ENCODE measurements at regions not wholly inside any gene's neighbourhood (a gene's known extent, or its start where the extent isn't known, plus 50 kb on each side); places are given as distances from the start of the nearest gene placed in this dataset.
"Not testable (repeated sequence)": the region's sequence is repeated elsewhere in the genome, so short reads cannot be mapped to it uniquely, and the experiment has no call there.

DNA sequence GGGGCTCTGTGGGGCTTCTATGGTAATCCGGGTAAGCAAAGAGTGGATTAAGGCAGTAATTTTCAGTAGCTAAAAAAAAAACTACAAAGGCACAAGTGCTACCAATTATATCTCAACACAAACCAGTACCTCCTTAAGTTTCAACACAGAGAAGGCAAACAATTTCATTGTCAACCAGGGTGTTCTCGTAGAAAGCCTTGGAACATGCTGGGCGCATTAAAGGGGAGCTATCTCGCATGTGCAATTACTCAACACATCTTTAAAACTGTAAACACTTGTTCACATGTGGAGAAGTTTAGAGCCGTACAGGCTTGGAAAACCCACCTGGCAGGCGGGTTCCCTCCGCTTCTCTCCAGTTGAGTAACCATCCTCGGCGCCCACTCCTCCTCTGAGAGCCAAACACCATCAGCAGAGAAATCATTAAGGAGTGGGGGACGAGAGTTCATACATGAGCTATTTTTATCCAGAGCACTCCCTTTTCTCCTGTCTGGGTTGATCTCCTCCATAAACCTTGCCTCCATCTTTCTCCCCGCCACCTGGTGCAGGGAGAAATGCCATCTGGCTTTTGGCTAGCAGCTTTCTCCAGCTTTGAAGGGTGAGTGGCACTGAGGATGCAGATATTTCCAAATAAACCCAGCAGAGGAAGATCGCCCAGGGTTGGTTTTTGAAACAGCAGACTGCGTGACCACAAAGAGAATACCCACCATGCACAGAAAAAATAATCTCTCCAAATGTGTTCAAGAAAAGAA is 287.1 kb downstream of the WDR11 start:
- no peak for DNase-seq

DNA sequence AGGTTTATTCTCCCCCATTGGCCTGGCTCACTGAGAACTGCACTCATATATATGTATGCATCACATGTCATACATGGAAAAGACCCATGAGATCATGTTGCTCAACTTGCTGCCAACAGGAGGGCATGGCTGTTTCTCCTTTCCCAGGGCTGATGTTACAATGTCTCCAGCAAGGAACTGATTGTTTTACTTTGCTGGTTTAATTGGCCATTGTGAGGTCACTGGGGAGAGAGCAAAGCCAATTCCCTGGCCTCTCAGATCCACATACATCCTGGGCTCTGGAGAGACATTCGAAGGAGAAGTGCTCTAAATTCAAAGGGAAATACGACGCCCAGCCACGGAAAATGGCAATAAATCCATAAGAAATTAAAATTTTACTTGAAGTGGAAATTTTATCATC is 287.8 kb downstream of the WDR11 start:
- DNase-seq, result no peak

DNA sequence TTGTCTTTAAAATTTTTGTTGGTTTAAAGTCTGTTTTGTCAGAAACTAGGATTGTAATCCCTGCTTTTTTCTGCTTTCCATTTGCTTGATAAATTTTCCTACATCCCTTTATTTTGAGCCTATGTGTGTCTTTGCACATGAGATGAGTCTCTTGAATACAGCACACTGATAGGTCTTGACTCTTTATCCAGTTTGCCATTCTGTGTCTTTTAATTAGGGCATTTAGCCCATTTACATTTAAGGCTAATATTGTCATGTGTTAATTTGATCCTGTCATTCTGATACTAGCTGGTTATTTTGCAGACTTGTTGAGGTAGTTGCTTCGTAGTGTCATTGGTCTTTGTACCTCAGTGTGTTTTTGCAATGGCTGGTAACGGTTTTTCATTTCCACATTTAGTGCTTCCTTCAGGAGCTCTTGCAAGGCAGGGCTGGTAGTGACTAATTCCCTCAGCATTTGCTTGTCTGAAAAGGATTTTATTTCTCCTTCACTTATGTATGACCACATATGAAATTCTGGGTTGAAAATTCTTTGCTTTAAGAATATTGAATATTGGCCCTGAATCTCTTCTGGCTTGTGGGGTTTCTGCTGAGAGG is 294.7 kb downstream of the WDR11 start:
- not testable (repeated sequence) for DNase-seq

DNA sequence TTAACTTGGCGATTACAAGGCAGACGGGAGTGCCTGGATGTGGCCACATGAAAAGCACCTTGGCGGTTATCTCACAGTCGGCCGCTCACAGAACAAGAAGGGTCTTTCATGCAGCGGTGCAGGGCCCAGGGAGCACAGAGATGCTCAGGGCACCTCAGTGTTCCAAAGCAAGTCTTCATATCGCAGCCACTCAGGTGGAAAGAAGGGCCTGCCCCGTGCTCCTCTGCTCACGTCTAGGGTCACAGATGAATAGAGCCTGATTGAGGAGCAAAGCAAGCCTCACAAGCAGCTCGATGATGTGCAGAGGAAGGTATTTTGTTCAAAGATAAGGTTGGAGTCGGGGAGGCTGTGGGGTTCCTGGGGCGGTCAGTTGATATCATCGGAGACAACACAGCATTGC is 297.8 kb downstream of the WDR11 start:
- DNase-seq, result no peak

DNA sequence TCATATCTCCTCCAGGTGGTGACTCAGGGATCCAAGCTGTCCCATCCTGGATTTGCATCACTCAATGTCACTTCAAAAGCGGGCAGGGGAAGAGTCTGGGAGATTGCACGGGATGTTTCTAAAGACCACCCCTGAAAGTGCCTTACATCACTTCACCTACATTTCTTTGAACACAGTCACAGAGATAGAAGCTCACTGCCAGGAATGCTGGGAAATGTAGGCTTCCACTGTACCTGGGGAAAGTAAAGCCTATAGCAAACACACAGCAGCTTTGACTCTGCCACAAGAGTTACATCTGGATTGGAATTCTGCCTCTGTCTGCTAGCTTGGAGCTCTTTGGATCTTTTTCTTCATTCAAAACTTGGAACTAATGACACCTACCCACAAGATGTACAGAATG is 300.9 kb downstream of the WDR11 start:
- DNase-seq, result no peak

DNA sequence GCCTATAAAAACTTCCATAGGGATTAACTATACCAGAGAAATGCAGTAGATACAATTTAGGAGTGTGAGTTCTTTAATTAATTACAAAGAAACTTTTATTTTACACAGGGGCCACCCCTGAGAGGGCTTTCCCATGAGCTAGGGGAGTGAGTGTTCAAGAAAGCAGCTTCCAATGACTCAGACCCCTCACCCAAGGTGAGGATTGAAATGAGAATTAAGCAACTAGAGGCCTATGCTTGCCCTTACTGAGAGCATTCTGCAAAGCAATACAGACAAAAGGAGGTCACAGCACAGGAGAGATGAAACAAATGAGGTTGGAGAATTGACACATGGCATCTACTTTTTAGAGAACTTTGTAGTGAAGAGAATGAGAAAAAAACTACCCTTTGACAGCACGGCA is 301.8 kb downstream of the WDR11 start:
- no peak for DNase-seq

DNA sequence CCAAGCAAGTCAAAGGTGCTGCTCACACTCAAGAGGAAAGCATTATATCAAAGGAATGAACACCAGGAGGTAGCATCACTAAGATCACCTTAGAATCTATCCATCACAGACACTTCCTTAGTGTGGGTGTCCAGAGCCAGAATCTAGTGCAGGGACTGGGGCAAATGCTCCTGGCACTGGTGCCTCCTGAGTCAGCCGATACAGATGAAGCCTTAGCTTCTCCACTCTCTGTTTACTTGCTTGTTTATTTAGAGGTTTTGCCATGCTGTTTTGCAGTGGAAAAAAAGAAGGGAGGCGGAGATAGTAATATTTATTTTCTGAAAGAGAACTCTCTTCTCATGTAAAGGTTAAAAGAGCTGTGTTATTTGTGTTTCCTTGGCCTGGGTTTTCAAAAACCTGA is 303.1 kb downstream of the WDR11 start:
- no peak for DNase-seq

DNA sequence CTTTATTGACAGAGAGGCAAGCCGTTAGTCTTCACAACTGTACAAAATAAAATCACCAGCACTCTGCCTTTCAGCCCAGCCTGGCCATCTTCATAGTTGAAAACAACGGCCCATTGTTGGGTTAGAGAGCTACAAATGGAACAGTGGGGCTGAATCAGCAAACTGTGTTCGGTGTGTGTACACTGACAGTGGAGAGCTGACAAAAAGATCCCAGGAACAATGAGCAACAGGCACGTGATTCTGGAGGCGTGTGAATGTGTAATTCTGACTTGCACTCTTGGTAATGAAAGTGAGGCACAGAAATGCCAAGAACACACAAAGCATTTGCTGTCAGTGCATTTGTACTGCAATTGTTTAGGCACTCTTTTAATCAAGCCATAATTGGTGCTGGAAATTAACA is 303.7 kb downstream of the WDR11 start:
- no peak for DNase-seq

DNA sequence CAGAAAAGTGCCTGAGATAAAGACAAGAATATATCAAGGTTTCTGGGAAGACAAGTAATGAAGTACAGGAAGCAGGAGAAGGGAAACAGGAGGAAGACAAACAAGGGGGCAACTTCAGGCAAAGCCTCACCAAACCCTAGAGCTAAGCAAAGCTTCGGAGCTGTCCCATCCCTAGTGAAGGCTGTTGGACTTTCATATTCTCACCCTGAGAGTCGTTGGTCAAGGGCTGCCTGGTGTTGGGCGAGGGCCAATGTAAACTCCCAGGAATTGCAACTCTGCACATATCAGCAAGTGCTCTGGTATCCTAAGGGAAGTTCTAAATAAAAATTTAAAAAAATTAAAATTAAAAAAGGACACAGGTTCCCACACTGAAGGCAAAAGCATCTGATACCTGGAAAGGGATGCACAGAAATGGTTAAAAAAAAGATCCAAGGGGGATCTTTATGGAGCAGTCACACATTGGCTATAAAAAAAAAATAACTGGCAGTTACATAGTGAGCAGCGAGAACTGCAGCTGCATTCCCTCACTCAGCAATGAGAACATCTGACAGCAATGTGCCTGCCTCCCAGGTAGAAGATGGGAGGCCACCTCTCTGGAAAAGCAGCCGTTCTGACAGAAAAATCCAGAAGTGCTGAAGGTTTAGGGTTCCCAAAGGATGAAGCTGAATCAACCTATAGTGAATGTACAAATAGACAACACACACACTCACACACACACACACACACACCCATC is 304.7 kb downstream of the WDR11 start:
- no peak for DNase-seq

DNA sequence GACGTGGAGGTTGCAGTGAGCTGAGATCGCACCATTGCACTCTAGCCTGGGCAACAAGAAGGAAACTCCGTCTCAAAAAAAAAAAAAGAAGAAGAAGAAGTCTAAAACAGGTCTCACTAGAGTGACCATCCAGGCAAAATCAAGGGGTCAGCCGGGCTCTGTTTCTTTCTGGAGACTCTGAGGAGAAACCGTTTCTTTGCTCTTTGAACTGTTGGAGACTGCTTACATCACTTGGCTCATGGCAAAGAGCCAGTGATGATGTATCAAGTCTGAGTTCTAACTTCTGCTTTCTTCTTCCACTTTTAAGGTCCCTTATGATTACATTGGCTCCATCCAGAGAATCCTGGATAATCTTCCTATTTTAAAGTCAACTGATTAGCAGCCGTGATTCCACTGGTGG is 306.8 kb downstream of the WDR11 start:
- no peak for DNase-seq

DNA sequence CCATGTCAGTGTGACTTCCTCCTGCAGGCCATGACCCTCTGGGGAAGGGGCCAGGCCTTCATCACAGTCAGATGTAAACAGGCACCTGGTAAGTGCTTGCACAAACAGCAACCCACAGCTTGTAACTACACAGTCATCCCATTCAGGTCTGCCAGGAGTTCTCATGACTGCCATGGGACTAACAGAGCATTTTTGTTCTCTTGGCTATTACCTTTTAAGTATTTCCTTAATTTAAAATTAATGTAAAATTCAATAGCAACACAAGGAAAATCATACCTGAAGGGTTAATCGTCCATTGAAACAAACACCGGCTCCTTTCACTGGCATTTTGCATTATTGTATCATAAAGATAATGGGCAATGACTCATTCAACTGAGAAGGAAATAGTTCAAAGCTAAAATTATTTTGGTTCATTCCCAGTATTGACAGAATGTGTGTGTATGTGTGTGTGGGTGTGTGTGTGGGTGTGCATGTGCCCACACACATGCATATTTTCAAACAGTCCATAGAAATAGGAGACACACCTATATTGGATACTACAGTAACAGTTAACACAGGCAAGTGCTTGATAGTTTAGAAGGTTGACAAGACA is 307.9 kb downstream of the WDR11 start:
- DNase-seq, result no peak

DNA sequence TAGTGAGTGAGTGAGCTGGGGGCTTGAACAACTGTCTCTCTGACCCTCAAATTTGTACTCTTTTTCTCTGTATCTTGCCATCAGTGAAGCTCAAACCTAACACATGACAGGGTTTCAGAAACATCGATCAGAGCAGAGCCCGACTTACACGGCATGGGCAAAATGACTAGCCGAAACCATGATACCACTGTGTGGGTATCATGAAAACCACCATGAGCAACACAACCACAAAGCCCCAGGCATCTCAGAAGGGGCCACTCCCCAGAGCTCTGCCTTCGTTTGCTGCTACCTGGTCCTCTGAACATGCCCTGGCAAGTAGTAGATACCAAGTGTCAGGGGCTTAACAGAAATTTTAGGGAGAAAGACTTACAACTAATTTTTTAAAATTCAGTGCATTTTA is 308.5 kb downstream of the WDR11 start:
- no peak for DNase-seq

DNA sequence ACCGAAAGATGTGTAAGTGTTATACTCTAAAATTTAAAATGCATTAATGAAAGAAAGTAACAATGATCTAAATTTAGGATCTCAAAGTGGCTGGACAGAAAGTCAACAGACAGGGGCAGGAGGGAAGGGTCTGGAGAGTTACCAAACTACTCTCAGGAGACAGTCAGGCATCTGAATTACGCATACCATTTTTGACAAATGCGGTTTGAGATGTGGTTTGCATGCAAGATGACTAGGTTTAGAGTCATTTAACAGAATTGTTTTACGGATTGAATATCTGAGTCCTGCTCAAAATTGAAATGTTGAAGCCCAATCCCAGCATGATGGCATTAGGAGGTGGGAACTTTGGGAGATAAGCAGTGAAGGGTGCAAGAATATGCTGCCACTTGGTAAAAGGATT is 314.1 kb downstream of the WDR11 start:
- peak; percentile 70 for DNase-seq

DNA sequence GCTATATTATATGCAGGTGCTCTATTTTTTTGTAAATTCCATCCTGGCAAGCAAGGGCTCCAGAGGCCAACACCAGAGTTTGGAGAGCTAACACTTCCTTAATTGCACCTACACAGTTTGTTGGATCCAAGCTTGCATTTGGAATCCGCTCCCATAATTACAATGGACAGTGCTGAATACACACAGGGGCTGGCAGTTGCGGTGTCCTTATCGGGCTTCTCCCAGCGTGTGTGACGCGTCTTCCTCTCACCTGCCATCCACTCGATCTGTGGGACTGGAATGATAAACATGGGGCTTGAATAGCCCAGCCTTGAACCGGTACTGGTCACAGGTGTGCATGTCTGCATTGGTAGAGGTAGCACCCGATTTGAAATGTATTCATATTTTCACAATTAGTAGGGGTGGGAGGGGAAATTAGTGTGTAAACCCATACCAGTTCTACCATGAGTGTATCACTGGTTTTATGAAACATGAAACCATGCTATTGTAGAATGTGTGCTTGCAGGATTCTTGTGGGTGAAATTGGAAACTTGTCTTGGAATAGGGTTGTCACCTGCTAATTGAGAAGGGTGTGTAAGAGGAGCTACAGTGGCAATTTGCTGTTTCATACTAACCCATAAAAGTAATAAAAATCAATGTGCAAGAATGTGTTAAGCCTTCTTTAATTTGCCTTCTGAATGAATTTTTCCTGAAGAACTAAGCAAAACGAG is 316.5 kb downstream of the WDR11 start:
- no peak for DNase-seq

DNA sequence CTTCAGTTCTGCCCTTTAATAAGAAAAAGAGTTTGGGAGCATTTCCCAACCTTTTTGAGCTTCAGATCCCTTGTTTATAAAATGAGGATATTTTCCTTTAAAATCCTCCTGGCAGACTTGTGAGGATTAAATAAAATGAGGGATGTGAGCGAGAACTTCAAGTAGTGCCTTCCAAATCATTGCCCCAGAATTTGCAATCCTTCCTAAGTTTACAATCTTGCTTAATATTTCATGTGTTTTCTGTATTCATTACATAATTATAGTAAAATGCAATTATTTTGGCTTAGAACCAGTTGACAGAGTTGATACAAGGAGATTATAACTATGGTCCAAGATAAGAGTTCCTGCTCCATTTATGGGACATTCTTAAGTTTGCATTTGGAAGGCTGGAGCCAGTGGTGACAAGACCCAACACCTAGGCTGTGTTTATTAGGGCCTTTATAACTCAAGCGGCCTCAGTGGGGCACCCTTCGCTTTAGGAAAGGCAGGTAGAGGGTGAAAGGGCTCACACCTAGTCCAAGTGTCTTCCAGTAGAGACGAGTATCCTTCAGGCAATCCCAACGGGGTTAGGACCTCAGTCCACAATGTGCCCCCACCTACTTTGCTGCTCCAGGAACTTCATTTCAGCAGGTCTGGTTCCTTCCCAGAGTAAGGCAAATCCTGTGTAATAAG is 317.5 kb downstream of the WDR11 start:
- DNase-seq, result no peak

DNA sequence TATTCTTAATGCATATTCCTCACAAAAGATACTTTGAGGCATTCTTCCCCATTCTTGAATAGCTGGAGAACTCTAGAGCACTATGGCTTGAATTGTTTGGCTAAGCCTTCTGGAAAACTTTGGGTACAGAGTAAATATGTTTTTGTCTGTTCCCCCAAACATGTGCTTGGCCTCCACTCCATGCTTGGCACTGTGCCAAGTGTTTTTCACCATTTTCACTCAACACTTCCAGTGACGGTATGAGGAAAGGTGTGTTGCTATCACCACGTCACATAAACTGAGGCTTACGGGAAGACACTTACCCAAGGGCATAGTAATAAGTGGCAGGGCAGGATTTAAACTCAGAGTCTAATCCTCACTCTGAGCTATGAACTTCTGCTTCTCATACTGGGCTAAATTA is 318.2 kb downstream of the WDR11 start:
- no peak for DNase-seq

DNA sequence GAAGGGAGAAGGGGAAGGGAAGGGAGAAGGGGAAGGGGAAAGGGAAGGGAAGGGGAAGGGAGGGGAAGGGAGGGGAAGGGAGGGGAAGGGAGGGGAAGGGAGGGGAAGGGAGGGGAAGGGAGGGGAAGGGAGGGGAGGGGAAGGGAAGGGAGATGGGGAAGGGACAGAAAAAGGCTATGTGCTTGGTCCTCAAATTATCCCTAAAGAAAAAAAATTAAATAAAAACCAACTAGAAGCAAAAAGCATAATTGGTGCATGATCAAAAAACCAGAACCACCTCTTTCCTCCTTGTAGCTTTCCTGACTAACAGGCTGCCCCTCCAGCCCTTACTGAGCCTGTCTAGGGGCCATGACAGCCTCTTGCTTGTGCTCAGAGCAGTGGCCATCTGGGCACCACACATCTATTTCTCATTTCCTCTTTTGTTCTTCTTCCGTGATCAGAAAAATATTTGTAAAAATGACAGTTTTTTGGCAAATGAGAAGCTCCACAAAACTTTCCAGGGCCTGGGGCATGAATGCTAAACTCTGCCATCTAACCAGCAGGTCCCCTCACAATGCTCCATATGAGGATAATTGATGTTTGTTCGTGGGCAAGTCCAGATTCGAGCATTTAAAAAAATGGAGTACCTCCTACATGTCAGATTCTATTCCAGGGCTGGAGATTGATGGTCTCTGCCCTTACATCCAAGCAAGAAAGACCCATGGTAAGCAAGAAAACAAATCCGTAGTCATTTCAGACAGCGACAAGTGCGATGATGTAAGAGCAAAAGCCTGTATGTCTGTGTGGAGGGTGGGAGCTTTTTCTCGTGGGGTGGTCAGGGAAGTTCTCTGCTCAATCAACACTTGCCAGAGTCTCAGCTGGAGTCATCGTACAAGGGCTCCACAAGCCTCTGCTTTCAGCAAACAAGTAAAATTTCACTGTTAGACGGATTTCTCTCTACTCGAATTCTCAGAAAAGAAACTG is 320.9 kb downstream of the WDR11 start:
- DNase-seq, result no peak

DNA sequence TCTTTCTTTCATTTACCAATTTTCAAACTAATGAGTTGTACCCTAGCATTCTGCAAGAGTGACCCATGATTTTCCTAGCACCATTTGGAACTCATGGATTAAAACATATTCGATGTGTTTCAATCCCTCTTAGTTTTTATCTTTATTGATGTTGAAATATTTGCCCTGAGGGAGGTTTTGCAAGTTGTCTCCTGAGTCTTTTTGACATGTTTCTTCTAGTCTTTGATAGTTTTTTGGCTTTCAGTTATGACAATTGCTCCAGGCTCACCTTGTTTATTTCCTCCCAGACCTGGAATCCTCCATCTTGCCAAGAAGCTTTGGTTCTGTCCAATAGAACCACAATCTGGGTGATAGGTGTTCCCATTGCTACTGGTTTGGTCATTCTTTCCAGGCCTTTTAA is 327.8 kb downstream of the WDR11 start:
- DNase-seq, result no peak

DNA sequence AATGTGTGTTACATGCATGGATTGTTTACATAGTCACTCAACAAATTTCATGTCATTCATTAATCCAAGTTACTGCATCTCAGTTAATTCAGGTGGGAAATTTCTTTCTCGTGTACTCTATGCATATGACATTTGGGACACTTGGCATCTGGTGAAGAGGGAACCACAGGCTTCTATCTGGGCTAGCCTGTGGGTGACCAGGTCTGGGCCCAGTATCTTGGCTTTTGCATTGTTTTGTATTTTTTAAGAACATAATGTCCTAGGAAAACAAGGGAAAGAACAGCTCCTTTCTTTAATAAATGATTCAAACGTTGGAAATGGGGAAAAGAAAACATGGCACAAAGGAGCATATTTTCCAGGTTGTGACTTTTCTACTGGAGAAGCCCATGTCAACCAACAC is 331.1 kb downstream of the WDR11 start:
- no peak for DNase-seq

DNA sequence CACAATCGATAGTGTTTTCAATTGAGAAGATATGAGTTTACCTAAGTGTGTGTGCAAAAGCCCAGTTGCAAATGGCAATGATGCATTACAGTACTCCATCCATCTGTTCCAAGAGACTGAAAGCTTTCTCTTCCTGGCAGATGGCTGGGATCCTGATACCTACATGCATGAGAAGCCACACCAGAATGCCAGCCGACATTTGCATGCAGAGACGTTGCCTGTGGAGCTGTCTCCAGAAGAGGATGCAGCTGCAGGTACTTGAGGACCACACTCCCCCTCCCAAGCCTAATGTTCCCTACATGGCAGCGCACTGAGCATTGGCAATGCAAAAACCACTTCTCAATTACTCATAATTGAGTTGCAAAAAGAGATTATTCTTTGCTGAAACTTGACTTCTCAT is 332.1 kb downstream of the WDR11 start:
- DNase-seq, result no peak

DNA sequence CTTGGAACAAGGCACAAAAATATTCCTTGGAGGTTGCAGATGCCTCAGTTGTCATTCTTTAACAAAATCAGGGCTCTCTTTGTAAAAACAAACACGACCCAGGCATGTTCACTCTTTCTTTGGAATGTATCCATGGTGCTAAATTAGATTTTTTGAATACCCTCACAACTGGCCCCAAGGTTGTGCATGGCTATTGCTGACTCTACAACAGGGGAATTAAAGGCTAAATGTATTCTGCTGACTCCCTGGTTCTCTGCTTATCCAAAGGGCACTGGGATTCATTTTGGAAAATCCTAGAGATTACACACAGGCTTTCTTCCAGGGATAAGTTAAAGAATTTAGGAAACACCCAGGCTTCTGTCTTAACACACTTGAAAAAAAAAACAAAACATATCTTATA is 332.5 kb downstream of the WDR11 start:
- no peak for DNase-seq
